ENCODE measurements at regions not wholly inside any gene's neighbourhood (a gene's known extent, or its start where the extent isn't known, plus 50 kb on each side); places are given as distances from the start of the nearest gene placed in this dataset.
A peak's percentile ranks its signal among the peaks of the same experiment; 100 is the strongest.

DNA sequence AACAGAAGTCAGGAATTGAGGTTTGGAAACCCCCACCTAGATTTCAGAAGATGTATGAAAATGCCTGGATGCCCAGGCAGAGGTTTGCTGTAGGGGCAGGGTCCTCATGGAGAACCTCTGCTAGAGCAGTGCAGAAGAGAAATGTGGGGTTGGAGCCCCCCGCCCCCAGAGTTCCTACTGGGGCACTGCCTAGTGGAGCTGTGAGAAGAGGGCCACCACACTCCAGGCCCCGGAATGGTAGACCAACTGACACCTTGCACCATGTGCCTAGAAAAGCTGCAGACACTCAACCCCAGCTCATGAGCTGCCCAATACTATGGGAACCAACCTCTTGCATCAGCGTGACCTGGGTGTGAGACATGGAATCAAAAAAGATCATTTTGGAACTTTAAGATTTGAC, 967.0 kb upstream of the NRXN1 start:
- ATAC-seq (no peak), DNase-seq (ENCODE audit: low read depth in 1 of 2, low spot score in 1 of 2) (no peak), FAIRE-seq (no peak)
- CTCF ChIA-PET: interaction anchor here (0.5 kb wide), 1 partner anchor 1113 kb away, joined by 3 read pairs; no protein-coding TSS in a partner anchor
- TF ChIP-seq EP300 (IDR thresholded peaks at IDR 0.05) (no peak), ESRRA (IDR thresholded peaks at IDR 0.05; ENCODE audit: borderline replicate concordance, low read length) (no peak), ATOH8 (CRISPR knock-in tag; IDR thresholded peaks at IDR 0.05; ENCODE audit: low read depth) (no peak), ZC3H11A (IDR thresholded peaks at IDR 0.05) (no peak), EHMT2 (IDR thresholded peaks at IDR 0.05; ENCODE audit: low read depth) (no peak), BHLHE40 (IDR thresholded peaks at IDR 0.05; ENCODE audit: low read depth, low read length) (no peak), E2F6 (IDR thresholded peaks at IDR 0.05; ENCODE audit: borderline replicate concordance, low read depth) (no peak), KDM1A (IDR thresholded peaks at IDR 0.05; ENCODE audit: low read depth) (no peak), ZFP36 (IDR thresholded peaks at IDR 0.05; ENCODE audit: borderline replicate concordance, partially characterized antibody) (no peak), HOXA7 (CRISPR knock-in tag; IDR thresholded peaks at IDR 0.05) (no peak), MYC (IDR thresholded peaks at IDR 0.05; ENCODE audit: borderline replicate concordance, low read length) (no peak), CBX2 (IDR thresholded peaks at IDR 0.05; ENCODE audit: borderline replicate concordance, low read depth) (no peak), NPAS2 (CRISPR knock-in tag; IDR thresholded peaks at IDR 0.05; ENCODE audit: borderline replicate concordance) (no peak), FOXS1 (CRISPR knock-in tag; IDR thresholded peaks at IDR 0.05) (no peak), POLR2AphosphoS2 (conservative IDR thresholded peaks at IDR 0.05; ENCODE audit: low read length) (no peak), CEBPB (IDR thresholded peaks at IDR 0.05) (no peak)
- TF ChIP-seq, protein P1, sequence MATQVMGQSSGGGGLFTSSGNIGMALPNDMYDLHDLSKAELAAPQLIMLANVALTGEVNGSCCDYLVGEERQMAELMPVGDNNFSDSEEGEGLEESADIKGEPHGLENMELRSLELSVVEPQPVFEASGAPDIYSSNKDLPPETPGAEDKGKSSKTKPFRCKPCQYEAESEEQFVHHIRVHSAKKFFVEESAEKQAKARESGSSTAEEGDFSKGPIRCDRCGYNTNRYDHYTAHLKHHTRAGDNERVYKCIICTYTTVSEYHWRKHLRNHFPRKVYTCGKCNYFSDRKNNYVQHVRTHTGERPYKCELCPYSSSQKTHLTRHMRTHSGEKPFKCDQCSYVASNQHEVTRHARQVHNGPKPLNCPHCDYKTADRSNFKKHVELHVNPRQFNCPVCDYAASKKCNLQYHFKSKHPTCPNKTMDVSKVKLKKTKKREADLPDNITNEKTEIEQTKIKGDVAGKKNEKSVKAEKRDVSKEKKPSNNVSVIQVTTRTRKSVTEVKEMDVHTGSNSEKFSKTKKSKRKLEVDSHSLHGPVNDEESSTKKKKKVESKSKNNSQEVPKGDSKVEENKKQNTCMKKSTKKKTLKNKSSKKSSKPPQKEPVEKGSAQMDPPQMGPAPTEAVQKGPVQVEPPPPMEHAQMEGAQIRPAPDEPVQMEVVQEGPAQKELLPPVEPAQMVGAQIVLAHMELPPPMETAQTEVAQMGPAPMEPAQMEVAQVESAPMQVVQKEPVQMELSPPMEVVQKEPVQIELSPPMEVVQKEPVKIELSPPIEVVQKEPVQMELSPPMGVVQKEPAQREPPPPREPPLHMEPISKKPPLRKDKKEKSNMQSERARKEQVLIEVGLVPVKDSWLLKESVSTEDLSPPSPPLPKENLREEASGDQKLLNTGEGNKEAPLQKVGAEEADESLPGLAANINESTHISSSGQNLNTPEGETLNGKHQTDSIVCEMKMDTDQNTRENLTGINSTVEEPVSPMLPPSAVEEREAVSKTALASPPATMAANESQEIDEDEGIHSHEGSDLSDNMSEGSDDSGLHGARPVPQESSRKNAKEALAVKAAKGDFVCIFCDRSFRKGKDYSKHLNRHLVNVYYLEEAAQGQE (IDR thresholded peaks at IDR 0.05): no peak
- TF ChIP-seq, protein P2, sequence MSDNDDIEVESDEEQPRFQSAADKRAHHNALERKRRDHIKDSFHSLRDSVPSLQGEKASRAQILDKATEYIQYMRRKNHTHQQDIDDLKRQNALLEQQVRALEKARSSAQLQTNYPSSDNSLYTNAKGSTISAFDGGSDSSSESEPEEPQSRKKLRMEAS (IDR thresholded peaks at IDR 0.05): no peak
- TF ChIP-seq, protein P3, sequence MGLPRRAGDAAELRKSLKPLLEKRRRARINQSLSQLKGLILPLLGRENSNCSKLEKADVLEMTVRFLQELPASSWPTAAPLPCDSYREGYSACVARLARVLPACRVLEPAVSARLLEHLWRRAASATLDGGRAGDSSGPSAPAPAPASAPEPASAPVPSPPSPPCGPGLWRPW (IDR thresholded peaks at IDR 0.05): no peak
- TF ChIP-seq, protein P4, sequence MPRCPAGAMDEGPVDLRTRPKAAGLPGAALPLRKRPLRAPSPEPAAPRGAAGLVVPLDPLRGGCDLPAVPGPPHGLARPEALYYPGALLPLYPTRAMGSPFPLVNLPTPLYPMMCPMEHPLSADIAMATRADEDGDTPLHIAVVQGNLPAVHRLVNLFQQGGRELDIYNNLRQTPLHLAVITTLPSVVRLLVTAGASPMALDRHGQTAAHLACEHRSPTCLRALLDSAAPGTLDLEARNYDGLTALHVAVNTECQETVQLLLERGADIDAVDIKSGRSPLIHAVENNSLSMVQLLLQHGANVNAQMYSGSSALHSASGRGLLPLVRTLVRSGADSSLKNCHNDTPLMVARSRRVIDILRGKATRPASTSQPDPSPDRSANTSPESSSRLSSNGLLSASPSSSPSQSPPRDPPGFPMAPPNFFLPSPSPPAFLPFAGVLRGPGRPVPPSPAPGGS (IDR thresholded peaks at IDR 0.05): no peak
- POLR2A ChIA-PET: no interaction called here
- H3K4me3 ChIP-seq: no peak overlapping the region
- no peak overlapping the region for H3K4me2 ChIP-seq
- H3K9me3 ChIP-seq: no peaks in the 10 kb centered on the region; the same call in 2 of the 3 replicates
- 35% methylated on average over 3 of the region's 3 CpGs for WGBS (ENCODE audit: missing lambda C conversion rate)
- no peaks in the 10 kb centered on the region for H3K4me1 ChIP-seq
- H3K27ac ChIP-seq: no peak overlapping the region

DNA sequence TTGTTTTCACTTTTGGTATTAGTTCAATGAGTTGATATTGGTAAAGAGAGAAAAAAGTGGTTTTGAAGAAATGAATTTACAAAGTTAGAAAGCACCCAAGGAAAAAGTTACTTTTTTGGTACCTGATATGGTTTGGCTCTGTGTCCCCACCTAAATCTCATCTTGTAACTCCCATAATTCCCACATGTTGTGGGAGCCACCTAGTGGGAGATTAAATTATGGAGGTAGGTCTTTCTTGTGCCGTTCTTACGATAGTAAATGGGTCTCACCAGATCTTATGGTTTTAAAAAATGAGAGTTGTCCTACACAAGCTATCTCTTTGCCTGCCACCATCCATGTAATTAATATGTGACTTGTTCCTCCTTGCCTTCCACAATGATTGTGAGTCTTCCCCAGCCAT, 965.6 kb upstream of the NRXN1 start:
- ChIA-PET POLR2A (no interaction called here), CTCF (no interaction called here)
- no peak for FAIRE-seq
- H3K4me1 ChIP-seq: no peaks in the 10 kb centered on the region
- DNase-seq (ENCODE audit: low read depth in 1 of 2, low spot score in 1 of 2): peak in 1 of 2 experiments; percentile 24
- no peak overlapping the region for H3K27ac ChIP-seq
- H3K4me2 ChIP-seq: no peak overlapping the region
- 0 out of 6 replicates have a peak, but pooled peaks of 1 of the 2 experiments have one; percentile 33 for ATAC-seq
- no peak overlapping the region for H3K4me3 ChIP-seq
- WGBS (ENCODE audit: missing lambda C conversion rate): 46% methylated on average over 2 of the region's 2 CpGs
- TF ChIP-seq HMGXB4 (CRISPR knock-in tag; IDR thresholded peaks at IDR 0.05; ENCODE audit: borderline replicate concordance) (no peak), ZNF302 (CRISPR knock-in tag; IDR thresholded peaks at IDR 0.05) (no peak), PBX3 (IDR thresholded peaks at IDR 0.05) (no peak), RCOR1 (IDR thresholded peaks at IDR 0.05; ENCODE audit: low read depth, low read length) (no peak), KDM5A (IDR thresholded peaks at IDR 0.05) (no peak), ZSCAN20 (CRISPR knock-in tag; IDR thresholded peaks at IDR 0.05) (no peak), E2F6 (IDR thresholded peaks at IDR 0.05; ENCODE audit: borderline replicate concordance, low read depth) (no peak), MAZ (IDR thresholded peaks at IDR 0.05; ENCODE audit: borderline replicate concordance, low read depth, low read length) (no peak)
- H3K9me3 ChIP-seq: no peaks in the 10 kb centered on the region; the same call in 2 of the 3 replicates

Measured in A549 (cell line).